KMS-11 (cell line): ENCODE measurements at regions not wholly inside any gene's neighbourhood (a gene's known extent, or its start where the extent isn't known, plus 50 kb on each side); places are given as distances from the start of the nearest gene placed in this dataset.

Experiments used
- H2AFZ ChIP-seq: fragments of 200-600 bp; sonication (generic); 2 replicates; pipeline ENCODE4 v1.6.1; 2016; ENCODE audit warnings: antibody characterized with exemption, mixed run types, low read depth
- H3K27ac ChIP-seq: fragments of 200-600 bp; sonication (generic); 2 replicates; pipeline ENCODE4 v1.6.1; 2016; ENCODE audit warnings: mild to moderate bottlenecking, mixed run types
- H3K27me3 ChIP-seq: fragments of 200-600 bp; sonication (generic); 2 replicates; pipeline ENCODE4 v1.6.1; 2017; ENCODE audit warnings: mild to moderate bottlenecking, low read depth, mixed run types, moderate library complexity; ENCODE audit not compliant: insufficient read depth
- H3K36me3 ChIP-seq: fragments of 200-600 bp; sonication (generic); 2 replicates; pipeline ENCODE4 v1.6.1; 2017; ENCODE audit warnings: mild to moderate bottlenecking, mixed run types; ENCODE audit not compliant: insufficient read depth
- H3K4me1 ChIP-seq: fragments of 200-600 bp; sonication (generic); 2 replicates; pipeline ENCODE4 v1.6.1; 2016; ENCODE audit warnings: mild to moderate bottlenecking, low read depth, mixed run types; ENCODE audit not compliant: poor library complexity, severe bottlenecking
- H3K4me2 ChIP-seq: fragments of 200-600 bp; sonication (generic); 2 replicates; pipeline ENCODE4 v1.7.0; 2016; ENCODE audit warnings: mild to moderate bottlenecking, mixed run types
- H3K4me3 ChIP-seq: fragments of 200-600 bp; sonication (generic); IDR thresholded peaks from 2 replicates; pipeline ENCODE4 v1.6.1; 2017; ENCODE audit warnings: low read depth, low read length, mixed read lengths; ENCODE audit not compliant: insufficient read depth
- H3K79me2 ChIP-seq: fragments of 200-600 bp; sonication (generic); 2 replicates; pipeline ENCODE4 v1.6.1; 2016; ENCODE audit warnings: low read depth, mixed run types; ENCODE audit not compliant: insufficient read depth
- H3K9ac ChIP-seq: fragments of 200-600 bp; sonication (generic); 2 replicates; pipeline ENCODE4 v1.6.1; 2016; ENCODE audit warnings: mild to moderate bottlenecking, mixed run types
- H4K20me1 ChIP-seq: fragments of 200-600 bp; sonication (generic); 2 replicates; pipeline ENCODE4 v1.6.1; 2016; ENCODE audit warnings: mild to moderate bottlenecking, mixed run types; ENCODE audit not compliant: insufficient read depth
- TF ChIP-seq, protein P1 (sequence below): fragments of 200-600 bp; sonication (generic); conservative IDR thresholded peaks from 2 replicates; pipeline ENCODE4 v1.6.1; 2017; ENCODE audit warnings: low read depth, mild to moderate bottlenecking, antibody characterized with exemption, low read length, moderate library complexity, mixed read lengths

DNA sequence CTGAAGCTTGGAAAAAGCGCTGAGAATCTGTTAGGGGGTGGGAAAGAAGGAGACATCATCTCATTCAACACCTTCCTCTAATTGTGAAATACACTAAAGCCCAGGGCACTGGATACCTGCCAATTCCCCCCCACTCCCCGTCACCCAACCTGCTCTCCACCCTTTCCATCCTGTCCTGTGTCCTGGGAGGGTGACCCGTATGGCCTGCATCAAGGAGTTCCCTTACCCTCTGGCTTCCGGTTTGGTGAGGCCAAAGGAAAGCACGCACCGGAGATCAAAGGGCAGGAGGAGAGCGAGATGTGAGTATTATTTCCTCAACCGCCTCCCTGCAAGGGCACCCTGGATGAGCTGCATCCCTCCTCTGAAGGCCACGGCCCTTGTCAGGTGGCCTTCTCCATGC, 65.0 kb upstream of the PTPRJ start:
- H3K4me2 ChIP-seq = no peak overlapping the region
- H2AFZ ChIP-seq = no peak overlapping the region
- H3K27me3 ChIP-seq = no peaks in the 10 kb centered on the region
- TF ChIP-seq, protein P1, sequence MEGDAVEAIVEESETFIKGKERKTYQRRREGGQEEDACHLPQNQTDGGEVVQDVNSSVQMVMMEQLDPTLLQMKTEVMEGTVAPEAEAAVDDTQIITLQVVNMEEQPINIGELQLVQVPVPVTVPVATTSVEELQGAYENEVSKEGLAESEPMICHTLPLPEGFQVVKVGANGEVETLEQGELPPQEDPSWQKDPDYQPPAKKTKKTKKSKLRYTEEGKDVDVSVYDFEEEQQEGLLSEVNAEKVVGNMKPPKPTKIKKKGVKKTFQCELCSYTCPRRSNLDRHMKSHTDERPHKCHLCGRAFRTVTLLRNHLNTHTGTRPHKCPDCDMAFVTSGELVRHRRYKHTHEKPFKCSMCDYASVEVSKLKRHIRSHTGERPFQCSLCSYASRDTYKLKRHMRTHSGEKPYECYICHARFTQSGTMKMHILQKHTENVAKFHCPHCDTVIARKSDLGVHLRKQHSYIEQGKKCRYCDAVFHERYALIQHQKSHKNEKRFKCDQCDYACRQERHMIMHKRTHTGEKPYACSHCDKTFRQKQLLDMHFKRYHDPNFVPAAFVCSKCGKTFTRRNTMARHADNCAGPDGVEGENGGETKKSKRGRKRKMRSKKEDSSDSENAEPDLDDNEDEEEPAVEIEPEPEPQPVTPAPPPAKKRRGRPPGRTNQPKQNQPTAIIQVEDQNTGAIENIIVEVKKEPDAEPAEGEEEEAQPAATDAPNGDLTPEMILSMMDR = no peak
- no peaks in the 10 kb centered on the region for H3K36me3 ChIP-seq
- no peak overlapping the region for H3K9ac ChIP-seq
- no peaks in the 10 kb centered on the region for H4K20me1 ChIP-seq
- H3K4me3 ChIP-seq = no peak overlapping the region
- no peaks in the 10 kb centered on the region for H3K79me2 ChIP-seq
- H3K4me1 ChIP-seq = peaks cover 30% of the 10 kb centered on the region
- no peak overlapping the region for H3K27ac ChIP-seq

DNA sequence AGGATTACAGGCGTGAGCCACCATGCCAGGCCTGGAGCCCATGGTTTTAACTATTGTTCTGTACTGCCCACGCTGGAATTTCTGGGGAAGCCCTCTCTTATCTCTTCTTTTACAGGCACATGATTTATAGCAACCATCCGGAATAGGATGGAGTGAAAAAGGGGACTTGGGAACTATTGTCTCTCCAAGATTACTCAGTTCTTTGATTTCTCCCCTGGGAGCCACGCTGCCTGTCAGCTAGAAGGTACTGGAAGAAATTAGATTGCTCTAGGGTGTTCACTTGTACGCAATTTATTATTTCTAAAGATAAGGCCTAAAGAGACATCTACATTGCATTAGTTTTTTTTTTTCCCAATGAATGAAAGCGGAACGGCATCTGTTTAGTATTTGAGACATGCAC, 65.6 kb upstream of the PTPRJ start:
- no peak overlapping the region for H3K4me2 ChIP-seq
- no peak overlapping the region for H3K9ac ChIP-seq

DNA sequence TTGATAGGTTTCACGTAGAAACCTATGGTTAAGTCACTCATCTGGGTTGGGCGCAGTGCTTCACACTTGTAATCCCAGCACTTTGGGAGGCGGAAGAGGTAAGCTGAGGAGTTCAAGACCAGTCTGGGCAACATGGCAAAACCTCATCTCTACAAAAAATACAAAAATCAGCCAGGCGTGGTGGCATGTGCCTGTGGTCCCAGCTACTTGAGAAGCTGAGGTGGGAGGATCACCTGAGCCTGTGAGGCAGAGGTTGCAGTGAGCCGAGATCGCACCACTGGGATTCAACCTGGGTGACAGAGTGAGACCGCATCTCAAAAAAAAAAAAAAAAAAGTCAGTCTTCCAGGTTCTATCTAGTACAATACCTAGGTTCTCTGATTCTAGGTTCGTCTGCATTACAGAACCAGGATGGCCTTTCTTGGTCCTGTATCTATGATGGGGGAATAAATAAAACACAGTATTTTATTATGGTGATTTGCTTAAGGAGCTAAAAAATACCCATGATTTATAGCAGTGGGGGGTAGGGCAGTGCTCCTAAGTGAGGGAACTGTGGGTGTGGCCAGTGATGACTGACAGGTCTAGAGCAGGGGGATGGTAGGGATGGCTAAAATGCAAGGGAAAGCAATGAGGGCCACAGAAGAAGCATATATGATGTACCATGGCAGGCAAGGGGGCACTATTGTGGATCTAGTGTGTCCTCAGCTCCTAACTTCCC, 65.5 kb upstream of the NUP160 start:
- no peak overlapping the region for H3K9ac ChIP-seq
- no peaks in the 10 kb centered on the region for H4K20me1 ChIP-seq
- no peak overlapping the region for H2AFZ ChIP-seq
- H3K4me3 ChIP-seq = no peak overlapping the region
- H3K27ac ChIP-seq = no peak overlapping the region
- no peaks in the 10 kb centered on the region for H3K79me2 ChIP-seq
- H3K36me3 ChIP-seq = no peaks in the 10 kb centered on the region
- H3K27me3 ChIP-seq = no peaks in the 10 kb centered on the region
- H3K4me2 ChIP-seq = no peak overlapping the region
- TF ChIP-seq, protein P1 = no peak
- peaks cover 13% of the 10 kb centered on the region for H3K4me1 ChIP-seq

More for the DNA sequence above, 65.6 kb upstream of the PTPRJ start:
- TF ChIP-seq, protein P1 = no peak
- Histone ChIP-seq H4K20me1 (no peaks in the 10 kb centered on the region), H3K36me3 (no peaks in the 10 kb centered on the region), H2AFZ (no peak overlapping the region), H3K27ac (no peak overlapping the region), H3K79me2 (no peaks in the 10 kb centered on the region), H3K4me3 (no peak overlapping the region), H3K4me1 (peaks cover 24% of the 10 kb centered on the region), H3K27me3 (no peaks in the 10 kb centered on the region)

DNA sequence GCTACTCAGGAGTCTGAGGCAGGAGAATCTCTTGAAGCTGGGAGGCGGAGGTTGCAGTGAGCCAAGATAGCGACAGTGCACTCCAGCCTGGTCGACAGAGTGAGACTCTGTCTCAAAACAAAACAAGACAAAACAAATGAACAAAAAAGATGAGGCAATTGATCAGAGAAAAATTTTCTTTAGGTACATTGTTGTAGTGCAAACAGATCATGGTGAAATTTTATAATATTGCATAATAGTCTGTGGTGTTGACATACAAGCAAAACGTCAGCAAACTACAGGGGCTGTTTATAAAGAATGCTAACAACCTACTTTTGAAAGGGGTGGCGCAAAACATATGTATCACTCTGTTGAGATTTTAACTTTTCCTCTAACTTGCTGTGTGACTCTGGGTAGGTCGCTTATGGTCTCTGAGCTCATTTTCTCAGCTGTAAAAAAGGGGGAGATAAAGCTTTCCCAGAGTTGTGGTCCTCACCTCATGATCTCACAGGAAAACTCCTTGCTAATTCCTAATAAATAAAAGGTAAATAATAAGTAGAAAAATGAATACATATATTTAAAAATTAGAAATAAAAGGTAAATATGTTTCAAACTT, 64.8 kb upstream of the NUP160 start:
- no peak overlapping the region for H3K4me3 ChIP-seq
- H4K20me1 ChIP-seq = no peaks in the 10 kb centered on the region
- TF ChIP-seq, protein P1 = no peak
- H3K79me2 ChIP-seq = no peaks in the 10 kb centered on the region
- no peak overlapping the region for H3K4me2 ChIP-seq
- no peak overlapping the region for H3K9ac ChIP-seq
- no peaks in the 10 kb centered on the region for H3K36me3 ChIP-seq
- H3K27me3 ChIP-seq = no peaks in the 10 kb centered on the region
- peaks cover 6% of the 10 kb centered on the region for H3K4me1 ChIP-seq
- H3K27ac ChIP-seq = no peak overlapping the region
- H2AFZ ChIP-seq = no peak overlapping the region
